Breast epithelium (tissue), 3 donors: ENCODE measurements at regions not wholly inside any gene's neighbourhood (a gene's known extent, or its start where the extent isn't known, plus 50 kb on each side); places are given as distances from the start of the nearest gene placed in this dataset.

Experiments used
- CTCF ChIP-seq, 3 donors: fragments of 450-650 bp; IDR thresholded peaks; one replicate each; pipeline ENCODE4 v1.5.1; 2016 to 2017; ENCODE audit warnings: antibody characterized with exemption in 3 of 3, mild to moderate bottlenecking in 3 of 3, moderate library complexity in 3 of 3
- POLR2AphosphoS5 ChIP-seq, 3 donors: sonication (generic); formaldehyde crosslinking; IDR thresholded peaks; one replicate each; pipeline ENCODE4 v1.6.1; 2017; ENCODE audit warnings: antibody characterized with exemption in 3 of 3

GRCh38 chr2:2715036-2715818, 384.2 kb upstream of the MYT1L start:
- TF ChIP-seq CTCF (IDR thresholded peaks at IDR 0.05): no peak
- TF ChIP-seq POLR2AphosphoS5 (IDR thresholded peaks at IDR 0.05): no peak
